IMR-90 (cell line): ENCODE measurements at regions not wholly inside any gene's neighbourhood (a gene's known extent, or its start where the extent isn't known, plus 50 kb on each side); places are given as distances from the start of the nearest gene placed in this dataset.

Experiments used
- ATAC-seq: fragments of 200-7000 bp; cut with Tn5 transposase; 2 replicates; pipeline ENCODE4 v1.9.1; 2020; ENCODE audit warnings: low read depth, mild to moderate bottlenecking, moderate library complexity
- BruUV-seq: library from RNA; stranded (reverse); fragments of 400-500 nt; replicated peaks from 2 replicates; lab custom pipeline; 2021; lab: Mats Ljungman, UMichigan
- CTCF ChIA-PET: fragments of 300-600 bp; formaldehyde crosslinking; extraction: SDS; loops from one replicate; lab custom pipeline; 2021; ENCODE audit warnings: antibody characterized with exemption; lab: Yijun Ruan, JAX
- POLR2A ChIA-PET: fragments of 300-600 bp; sonication (Branson Sonifier 250); formaldehyde crosslinking; loops from one replicate; lab custom pipeline; 2022; ENCODE audit warnings: antibody characterized with exemption; ENCODE audit not compliant: unreplicated experiment; lab: Charles Lee
- DNase-seq: peaks from one replicate; pipeline ENCODE4 v3.0.0; 2013
- H2AFZ ChIP-seq: replicated peaks from 2 replicates; pipeline ENCODE3; 2013; ENCODE audit warnings: low read length, mild to moderate bottlenecking; ENCODE audit not compliant: poor library complexity
- H2AK5ac ChIP-seq: 2 replicates; pipeline ENCODE4 v1.6.1; 2013; ENCODE audit warnings: low read depth, low read length, inconsistent platforms
- H2AK9ac ChIP-seq: replicated peaks from 2 replicates; pipeline ENCODE3; 2013; ENCODE audit warnings: mild to moderate bottlenecking, low read depth, low read length, moderate library complexity; ENCODE audit not compliant: poor library complexity
- H2BK120ac ChIP-seq: 2 replicates; pipeline ENCODE4 v1.6.1; 2013; ENCODE audit warnings: low read depth, low read length, inconsistent platforms
- H2BK15ac ChIP-seq: 3 replicates; pipeline ENCODE4 v1.6.1; 2013; ENCODE audit warnings: low read depth, low read length, inconsistent platforms
- H2BK20ac ChIP-seq: 2 replicates; pipeline ENCODE4 v1.6.1; 2013; ENCODE audit warnings: low read depth, mild to moderate bottlenecking, inconsistent platforms, low read length, moderate library complexity
- H2BK5ac ChIP-seq: 2 replicates; pipeline ENCODE4 v1.6.1; 2013; ENCODE audit warnings: mild to moderate bottlenecking, low read depth, low read length, inconsistent platforms; ENCODE audit not compliant: poor library complexity, severe bottlenecking
- H3K14ac ChIP-seq: replicated peaks from 2 replicates; pipeline ENCODE4 v1.6.1; 2013; ENCODE audit warnings: low read depth, low read length, inconsistent platforms
- H3K18ac ChIP-seq: 2 replicates; pipeline ENCODE4 v1.6.1; 2013; ENCODE audit warnings: low read depth, low read length, control low read depth
- H3K23ac ChIP-seq: 2 replicates; pipeline ENCODE4 v1.6.1; 2013; ENCODE audit warnings: low read depth, low read length, inconsistent platforms
- H3K27ac ChIP-seq: 2 replicates; pipeline ENCODE4 v1.5.1; 2013; ENCODE audit warnings: mild to moderate bottlenecking, control low read depth, low read length; ENCODE audit not compliant: insufficient read depth
- H3K27me3 ChIP-seq: 2 replicates; pipeline ENCODE4 v1.6.1; 2013; ENCODE audit warnings: low read length; ENCODE audit not compliant: control insufficient read depth, insufficient read depth
- H3K36me3 ChIP-seq: 2 replicates; pipeline ENCODE4 v1.6.1; 2013; ENCODE audit warnings: low read length, mixed read lengths; ENCODE audit not compliant: control insufficient read depth, insufficient read depth
- H3K4ac ChIP-seq: 2 replicates; pipeline ENCODE4 v1.6.1; 2013; ENCODE audit warnings: low read depth, low read length, inconsistent platforms
- H3K4me1 ChIP-seq: 2 replicates; pipeline ENCODE4 v1.6.1; 2013; ENCODE audit warnings: low read length, mixed read lengths; ENCODE audit not compliant: control insufficient read depth, insufficient read depth
- H3K4me2 ChIP-seq: 2 replicates; pipeline ENCODE4 v1.6.1; 2013; ENCODE audit warnings: low read depth, mild to moderate bottlenecking, control low read depth, low read length, moderate library complexity
- H3K4me3 ChIP-seq: 2 replicates; pipeline ENCODE4 v1.5.1; 2013; ENCODE audit warnings: low read depth, mild to moderate bottlenecking, control low read depth, low read length, moderate library complexity; ENCODE audit not compliant: insufficient read depth
- H3K56ac ChIP-seq: 2 replicates; pipeline ENCODE4 v1.6.1; 2013; ENCODE audit warnings: low read length, inconsistent platforms; ENCODE audit not compliant: insufficient read depth; ENCODE audit errors: extremely low read depth
- H3K79me1 ChIP-seq, 2 experiments: 2 replicates each; pipeline ENCODE4 v1.6.1; 2013; ENCODE audit warnings: low read length in 2 of 2, inconsistent platforms in 1 of 2, low read depth in 1 of 2
- H3K9ac ChIP-seq: 2 replicates; pipeline ENCODE4 v1.6.1; 2013; ENCODE audit warnings: low read depth, low read length, control low read depth
- H3K9me1 ChIP-seq: 2 replicates; pipeline ENCODE4 v1.6.1; 2013; ENCODE audit warnings: low read length, inconsistent platforms; ENCODE audit not compliant: insufficient read depth
- H3K9me3 ChIP-seq: 2 replicates; pipeline ENCODE4 v1.6.1; 2013; ENCODE audit warnings: low read length; ENCODE audit not compliant: control insufficient read depth, insufficient read depth
- H4K20me1 ChIP-seq: 2 replicates; pipeline ENCODE4 v1.6.1; 2013; ENCODE audit warnings: low read length, inconsistent platforms; ENCODE audit not compliant: insufficient read depth
- H4K5ac ChIP-seq: 2 replicates; pipeline ENCODE4 v1.6.1; 2013; ENCODE audit warnings: mild to moderate bottlenecking, low read depth, low read length, control low read depth
- H4K8ac ChIP-seq, 2 experiments: 2 replicates each; pipeline ENCODE4 v1.6.1; 2013; ENCODE audit warnings: low read depth in 2 of 2, low read length in 2 of 2, control low read depth in 1 of 2, inconsistent platforms in 1 of 2
- H4K91ac ChIP-seq: 2 replicates; pipeline ENCODE4 v1.6.1; 2013; ENCODE audit warnings: low read depth, low read length, inconsistent platforms; ENCODE audit not compliant: insufficient read depth
- FOS ChIP-seq: fragments of 150-350 bp; IDR thresholded peaks from 2 replicates; pipeline ENCODE4 v1.6.1; 2016; ENCODE audit warnings: low read depth, low read length
- WGBS, 2 experiments: methylation state at CpG; one replicate each; pipeline versions ENCODE4 v1.1.5 to v1.1.7; 2013; ENCODE audit warnings: missing lambda C conversion rate in 2 of 2; ENCODE audit not compliant: insufficient read length in 1 of 2; ENCODE audit errors: extremely low coverage in 2 of 2; 5-methylcytosine and 5-hydroxymethylcytosine counted together
- dilution Hi-C: fragments of 300-500 bp; cut with HindIII; formaldehyde crosslinking; loops from one replicate; pipeline ENCODE4 v1.14.3; 2018; ENCODE audit warnings: low sequenced_read_pairs; ENCODE audit not compliant: unreplicated experiment
- in situ Hi-C: fragments of 300-500 bp; cut with MboI; formaldehyde crosslinking; loops from 3 replicates; pipeline ENCODE4 v1.14.3; 2019; ENCODE audit warnings: low sequenced_read_pairs, inconsistent platforms, mixed read lengths
- intact Hi-C: fragments of 100-400 bp; cut with micrococcal nuclease; formaldehyde crosslinking; loops from 2 replicates; pipeline ENCODE4 v1.10.0; 2022

- no peak overlapping the region for H2BK20ac ChIP-seq
- H4K8ac ChIP-seq = no peak overlapping the region
- intact Hi-C loops = no loop called here
- no peak overlapping the region for H3K14ac ChIP-seq
- ATAC-seq (no peak), DNase-seq (no peak)
- no peak overlapping the region for H3K18ac ChIP-seq
- H3K4me2 ChIP-seq = no peak overlapping the region
- TF ChIP-seq FOS = no peak
- no peak overlapping the region for H4K91ac ChIP-seq
- H3K9me1 ChIP-seq = no peaks in the 10 kb centered on the region
- no peak overlapping the region for H3K9ac ChIP-seq
- no peak overlapping the region for H3K56ac ChIP-seq
- no peaks in the 10 kb centered on the region for H3K9me3 ChIP-seq
- ChIA-PET CTCF (no interaction called here), POLR2A (no interaction called here)
- H3K4ac ChIP-seq = no peak overlapping the region
- no peak overlapping the region for H2BK5ac ChIP-seq
- BruUV-seq = no TSS peak
- H2BK15ac ChIP-seq = no peak overlapping the region
- H3K36me3 ChIP-seq = no peaks in the 10 kb centered on the region
- dilution Hi-C loops = no loop called here
- no peak overlapping the region for H2BK120ac ChIP-seq
- no CpG with 5 or more reads among the region's 2 CpGs for WGBS, 2 experiments
- H2AFZ ChIP-seq = no peak overlapping the region
- no peak overlapping the region for H2AK9ac ChIP-seq
- no peak overlapping the region for H3K27ac ChIP-seq
- H4K5ac ChIP-seq = no peak overlapping the region
- no peaks in the 10 kb centered on the region for H4K20me1 ChIP-seq
- in situ Hi-C loops = no loop called here
- no peaks in the 10 kb centered on the region for H3K79me1 ChIP-seq
- no peaks in the 10 kb centered on the region for H3K27me3 ChIP-seq
- H2AK5ac ChIP-seq = no peak overlapping the region
- no peak overlapping the region for H3K4me3 ChIP-seq
- H3K23ac ChIP-seq = no peak overlapping the region
- H3K4me1 ChIP-seq = no peaks in the 10 kb centered on the region
These were observed 362.6 kb upstream of the PPP1R2C start for GRCh38 chrX:43140582-43140981.
